ENCODE measurements at regions not wholly inside any gene's neighbourhood (a gene's known extent, or its start where the extent isn't known, plus 50 kb on each side); places are given as distances from the start of the nearest gene placed in this dataset.
"Not testable (repeated sequence)": the region's sequence is repeated elsewhere in the genome, so short reads cannot be mapped to it uniquely, and the experiment has no call there.

GRCh38 chr11:33527738-33528137 is 172.9 kb downstream of the C11orf91 start:
- DNase-seq (ENCODE audit: low read depth, low spot score), result not testable (repeated sequence)

GRCh38 chr11:33525789-33526188 is 174.8 kb downstream of the C11orf91 start:
- DNase-seq (ENCODE audit: low read depth, low spot score), result no peak

- DNase-seq (ENCODE audit: low read depth, low spot score), result no peak
These were observed 179.2 kb downstream of the C11orf91 start for GRCh38 chr11:33521384-33521783.

GRCh38 chr11:33520112-33520511 is 180.5 kb downstream of the C11orf91 start:
- DNase-seq (ENCODE audit: low read depth, low spot score), result no peak

GRCh38 chr11:33515347-33515746 is 185.3 kb downstream of the C11orf91 start:
- DNase-seq (ENCODE audit: low read depth, low spot score), result no peak

- no peak for DNase-seq (ENCODE audit: low read depth, low spot score)
These were observed 186.3 kb downstream of the C11orf91 start for GRCh38 chr11:33514079-33514925.

GRCh38 chr11:33509632-33510031 is 191.0 kb downstream of the C11orf91 start:
- DNase-seq (ENCODE audit: low read depth, low spot score), result no peak

DNA sequence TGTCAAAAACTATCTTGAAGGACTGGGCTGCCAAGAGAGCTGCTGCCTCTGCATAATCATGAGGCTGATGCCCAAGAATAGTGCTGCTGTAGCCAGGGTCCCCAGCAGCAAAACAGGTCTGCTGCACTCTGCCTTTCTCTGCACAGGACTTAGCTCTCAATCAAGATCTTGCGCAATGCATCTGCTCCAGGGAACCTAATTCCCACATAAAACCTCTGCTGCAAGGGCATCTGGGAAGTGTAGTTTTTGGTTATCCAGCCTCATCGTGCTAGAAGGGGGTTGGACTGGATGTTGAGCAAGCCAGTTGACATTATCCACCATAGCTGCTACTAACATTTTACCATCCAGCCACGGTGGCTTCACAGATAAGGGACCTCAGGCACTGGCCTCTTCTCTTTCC is 192.7 kb downstream of the C11orf91 start:
- peak; percentile 18 for DNase-seq (ENCODE audit: low read depth, low spot score)

DNA sequence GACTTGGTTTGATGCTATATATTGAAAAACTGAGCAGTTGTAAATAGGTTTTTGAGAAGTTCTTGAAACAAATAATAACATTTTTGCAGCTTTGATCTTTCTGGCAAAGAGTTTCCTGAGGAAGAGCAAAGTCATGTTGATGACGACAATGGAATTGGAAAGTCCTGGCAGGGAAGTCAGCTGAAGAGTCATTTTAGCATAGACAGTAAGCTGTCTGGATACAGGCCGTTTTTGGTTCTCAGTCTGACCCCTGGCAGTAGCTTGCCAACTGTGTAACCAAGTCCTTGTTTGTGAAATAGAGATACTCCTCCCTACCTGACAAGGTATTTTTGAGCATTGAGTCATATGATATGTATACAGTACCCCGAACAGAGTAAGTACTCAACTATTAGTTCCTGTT is 193.3 kb downstream of the C11orf91 start:
- DNase-seq (ENCODE audit: low read depth, low spot score), result no peak

DNA sequence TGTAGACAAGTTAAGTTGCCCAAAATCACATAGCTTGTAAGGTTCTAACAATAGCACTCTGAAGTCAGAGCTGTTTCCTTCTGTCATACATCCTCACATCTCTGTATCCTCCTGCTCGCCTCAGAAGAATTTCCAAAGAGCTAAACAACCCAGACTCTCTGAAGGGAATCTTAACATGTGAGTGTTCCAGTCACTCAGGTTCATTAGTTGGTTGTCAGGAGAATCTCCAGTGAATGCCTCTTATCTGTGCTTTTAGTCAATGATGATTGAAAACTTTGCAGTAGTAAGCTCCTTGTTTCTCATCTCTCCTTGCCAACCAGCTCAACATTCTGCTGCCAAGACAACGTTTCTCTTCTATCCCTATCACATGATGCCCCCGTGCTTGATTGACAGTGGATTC is 195.5 kb downstream of the C11orf91 start:
- DNase-seq (ENCODE audit: low read depth, low spot score), result no peak

DNA sequence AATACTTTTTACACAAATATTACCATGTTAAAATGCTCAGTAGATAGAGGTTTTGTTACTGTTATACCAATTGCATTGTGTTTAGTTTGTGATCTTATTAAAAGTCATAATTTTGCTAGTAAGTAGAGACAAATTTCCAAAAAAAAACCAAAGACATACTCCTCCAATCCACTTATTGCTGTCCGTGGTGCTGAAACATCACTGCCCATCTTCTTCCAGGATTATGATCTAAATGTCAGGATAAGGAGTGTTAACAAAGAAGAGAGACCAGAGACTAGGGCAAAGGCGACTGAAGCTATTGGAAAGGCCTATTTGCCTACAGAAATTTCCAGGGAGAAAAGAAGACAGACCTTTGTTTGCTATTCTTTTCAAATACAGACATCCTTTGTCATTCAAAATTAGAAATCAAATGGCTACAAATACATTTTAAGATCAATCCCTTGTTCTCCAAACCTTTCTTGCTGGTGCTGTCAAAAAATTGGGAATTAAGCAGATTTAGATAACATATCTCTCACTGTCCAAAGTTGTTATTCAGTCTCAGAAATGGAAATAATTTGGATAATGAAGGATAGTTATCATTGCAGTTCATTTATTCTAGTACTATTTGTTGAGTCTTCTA is 199.7 kb downstream of the C11orf91 start:
- no peak for DNase-seq (ENCODE audit: low read depth, low spot score)

GRCh38 chr11:33500332-33500731 is 200.3 kb downstream of the C11orf91 start:
- no peak for DNase-seq (ENCODE audit: low read depth, low spot score)

- no peak for DNase-seq (ENCODE audit: low read depth, low spot score)
These were observed 208.0 kb downstream of the C11orf91 start for GRCh38 chr11:33492596-33492995.

DNA sequence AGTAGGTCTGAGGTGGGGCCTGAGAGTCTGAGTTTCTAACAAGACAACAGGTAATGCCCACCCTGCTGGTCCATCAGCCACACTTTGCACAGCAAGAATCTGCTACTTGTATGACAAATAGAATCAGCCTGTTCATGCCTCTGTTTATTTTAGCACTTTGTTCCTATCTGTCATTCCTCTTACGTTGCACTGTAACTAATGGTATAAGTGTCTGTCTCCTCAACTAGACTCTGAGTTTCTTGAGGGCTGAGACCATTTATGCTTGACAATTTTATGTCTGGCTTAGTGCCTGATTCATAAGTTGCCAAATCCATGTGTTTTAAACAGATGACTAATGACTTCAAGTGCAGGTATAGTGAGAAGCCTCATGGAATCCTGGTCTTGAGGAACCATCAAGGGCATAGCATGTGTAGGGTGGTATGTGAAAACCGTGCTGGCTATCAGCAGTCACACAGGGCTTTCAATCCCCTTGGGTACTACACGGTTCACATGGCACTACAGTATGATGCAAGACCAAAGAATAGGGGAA is 209.7 kb downstream of the C11orf91 start:
- no peak for DNase-seq (ENCODE audit: low read depth, low spot score)

DNA sequence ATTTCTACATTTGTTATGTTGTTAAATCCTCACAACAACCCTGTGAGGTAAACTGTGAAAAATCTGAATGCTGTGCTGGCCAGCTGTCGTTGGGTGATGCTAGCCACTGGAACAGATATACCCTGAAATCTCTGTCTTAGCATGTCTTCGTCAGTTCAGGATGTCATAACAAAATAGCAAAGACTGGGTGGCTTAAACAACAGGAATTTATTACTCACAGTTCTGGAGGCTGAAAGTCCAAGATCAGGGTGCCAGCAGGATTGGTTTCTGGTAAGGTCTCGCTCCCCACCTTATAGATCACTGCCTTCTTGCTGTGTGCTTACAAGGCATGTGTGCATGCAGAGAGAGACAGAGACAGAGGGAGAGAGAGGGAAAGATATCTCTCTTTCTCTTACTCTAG is 211.7 kb downstream of the C11orf91 start:
- DNase-seq (ENCODE audit: low read depth, low spot score), result no peak

DNA sequence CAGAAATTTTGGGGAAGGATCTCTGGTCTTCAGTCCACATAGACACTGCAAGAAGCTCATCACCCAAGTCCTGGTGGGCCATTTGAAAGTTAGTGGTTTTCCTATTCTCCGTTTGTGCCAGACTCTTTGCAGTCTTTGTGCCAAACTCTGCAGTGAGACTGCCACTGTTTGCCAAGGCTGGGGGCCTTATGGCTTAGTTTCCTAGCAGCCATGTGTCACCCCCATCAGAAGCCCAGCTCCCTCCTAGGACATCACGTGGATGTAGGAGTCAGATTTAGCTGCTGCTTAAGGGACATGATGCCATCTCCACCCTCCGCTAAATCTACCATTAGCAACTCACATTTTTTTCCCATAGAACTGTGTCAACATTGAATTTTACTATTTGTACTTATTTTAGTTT is 220.0 kb downstream of the C11orf91 start:
- DNase-seq (ENCODE audit: low read depth, low spot score), result no peak

DNA sequence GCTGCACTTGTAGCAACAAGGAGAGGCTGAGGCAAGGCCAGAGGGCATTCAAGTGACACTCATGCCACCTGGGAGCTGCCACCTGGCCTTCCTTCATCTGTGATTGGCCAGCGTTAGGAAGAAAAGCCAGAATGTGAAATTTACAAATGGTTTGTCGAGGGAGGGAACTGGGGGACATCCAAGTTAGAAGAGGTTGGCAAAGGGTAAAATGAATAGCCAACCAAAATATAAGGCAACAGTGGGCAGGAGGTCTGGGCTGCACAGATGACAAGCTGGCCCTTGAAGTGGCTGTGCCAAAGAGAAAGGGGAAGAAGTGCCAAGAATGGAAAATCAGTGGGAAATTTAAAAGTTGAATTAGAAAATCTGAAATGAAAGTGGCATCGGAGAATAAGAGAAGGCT is 221.4 kb downstream of the C11orf91 start:
- DNase-seq (ENCODE audit: low read depth, low spot score), result no peak

DNA sequence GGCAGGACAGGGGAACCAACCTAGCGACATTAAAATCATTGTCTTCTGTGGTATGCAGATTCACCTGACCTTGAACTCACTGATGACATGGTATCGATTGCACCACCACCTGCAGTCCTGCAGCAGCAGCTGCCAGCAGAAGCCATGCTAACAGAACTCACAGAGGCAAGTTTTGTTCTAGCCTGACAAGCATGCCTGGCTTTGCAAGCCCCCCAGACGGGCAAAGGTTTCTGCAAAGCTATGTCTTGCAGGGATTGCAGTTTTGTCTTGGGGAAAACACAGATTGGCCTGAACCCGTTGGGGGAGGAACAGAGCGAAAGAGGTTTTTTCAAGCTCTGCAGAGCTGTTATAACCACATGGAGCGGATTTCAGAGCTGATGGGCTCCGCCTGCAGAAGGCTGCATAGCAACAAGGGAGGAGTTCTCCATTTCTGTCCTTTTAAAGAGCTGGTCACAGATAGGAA is 221.0 kb downstream of the HIPK3 start:
- DNase-seq (ENCODE audit: low read depth, low spot score), result no peak

- no peak for DNase-seq (ENCODE audit: low read depth, low spot score)
These were observed 219.9 kb downstream of the HIPK3 start for GRCh38 chr11:33476945-33477606.

GRCh38 chr11:33475993-33476392 is 218.8 kb downstream of the HIPK3 start:
- DNase-seq (ENCODE audit: low read depth, low spot score), result no peak

GRCh38 chr11:33474866-33475265 is 217.7 kb downstream of the HIPK3 start:
- DNase-seq (ENCODE audit: low read depth, low spot score), result no peak

DNA sequence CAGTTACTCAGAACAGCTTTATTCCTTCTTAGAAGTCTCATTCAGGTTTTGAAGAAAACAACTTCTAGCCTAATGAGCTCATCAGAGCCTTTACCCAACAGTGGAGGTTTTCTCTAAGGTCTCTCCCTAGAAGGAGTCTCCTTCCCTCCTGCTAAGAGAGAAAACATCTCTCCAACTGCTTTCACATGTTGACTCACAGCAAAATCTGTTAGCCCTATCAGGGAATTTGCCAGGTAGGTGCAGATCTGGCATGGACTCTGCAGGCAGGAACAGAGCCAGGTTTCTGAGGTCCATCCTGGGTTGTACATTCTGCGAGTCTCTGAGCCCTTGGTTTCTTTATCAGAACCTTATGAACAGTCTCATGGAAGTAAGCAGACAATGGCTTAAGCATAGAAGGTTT is 214.4 kb downstream of the HIPK3 start:
- DNase-seq (ENCODE audit: low read depth, low spot score), result no peak
